Right lobe of liver (tissue), 6 donors: ENCODE measurements at regions not wholly inside any gene's neighbourhood (a gene's known extent, or its start where the extent isn't known, plus 50 kb on each side); places are given as distances from the start of the nearest gene placed in this dataset.

Experiments
- ATAC-seq, 4 donors: fragments of 200-7000 bp; cut with Tn5 transposase; one replicate each; pipeline ENCODE4 v1.9.1; 2020; ENCODE audit warnings: mild to moderate bottlenecking in 4 of 4, moderate library complexity in 4 of 4
- DNase-seq, 3 donors: peaks; one replicate each; pipeline ENCODE4 v3.0.0-alpha.2; 2020
- H3K27ac ChIP-seq, 3 donors: fragments of 200-600 bp; one replicate each; pipeline ENCODE4 v1.8.0; 2022
- H3K27me3 ChIP-seq, 2 donors: fragments of 200-600 bp; one replicate each; pipeline ENCODE4 v1.8.0; 2022
- H3K36me3 ChIP-seq, 4 donors: fragments of 200-600 bp; sonication (generic) in 1 of 4; one replicate each; pipeline versions ENCODE4 v1.5.1 to v1.8.0; 2017 to 2022; ENCODE audit warnings: control low read depth in 1 of 4
- H3K4me1 ChIP-seq, 4 donors: fragments of 200-600 bp; sonication (generic) in 1 of 4; one replicate each; pipeline versions ENCODE4 v1.5.1 to v1.8.0; 2017 to 2022; ENCODE audit warnings: control low read depth in 1 of 4
- H3K4me3 ChIP-seq, 3 donors: fragments of 200-600 bp; one replicate each; pipeline ENCODE4 v1.8.0; 2022
- H3K9me3 ChIP-seq, 4 donors: fragments of 200-600 bp; sonication (generic) in 1 of 4; one replicate each; pipeline versions ENCODE4 v1.5.1 to v1.8.0; 2017 to 2022; ENCODE audit warnings: control low read depth in 1 of 4
- POLR2A ChIP-seq: fragments of 450-650 bp; IDR thresholded peaks from one replicate; pipeline ENCODE4 v1.6.1; 2017; ENCODE audit warnings: antibody characterized with exemption, mild to moderate bottlenecking
- WGBS: methylation state at CpG from one replicate; pipeline ENCODE4 v1.1.6; 2018; ENCODE audit warnings: low coverage, low lambda C conversion rate; ENCODE audit not compliant: insufficient coverage; ENCODE audit errors: missing lambda C conversion rate; 5-methylcytosine and 5-hydroxymethylcytosine counted together
- intact Hi-C, 2 donors: fragments of 100-400 bp; cut with DNase I; formaldehyde crosslinking; loops; one replicate each; pipeline versions ENCODE4 v1.11.2 to v1.14.1; 2022
- TF ChIP-seq, protein P1 (sequence below), 4 donors: fragments of 200-600 bp in 3 of 4; fragments of 450-650 bp in 1 of 4; IDR thresholded peaks; one replicate each; pipeline versions ENCODE4 v1.5.1 to v1.8.0; 2016 to 2022; ENCODE audit warnings: antibody characterized with exemption in 4 of 4, mild to moderate bottlenecking in 2 of 4
- donor health status: DM: no; HTN: yes; CAD: no.
- donor health status: DM: no; HTN: no; CAD: no.
- donor health status: DM: no; HTN: no; CAD: no.
- donor health status: DM: no; HTN: yes; CAD: no.
- donor health status: DM: no; HTN: yes; CAD: no.

GRCh38 chr20:60137657-60138245 is 179.5 kb downstream of the CDH26 start:
- WGBS, result 19% methylated on average over 3 of the region's 3 CpGs
- Histone ChIP-seq H3K4me1 (peaks cover 0 to 13% (median 0%) of the 10 kb centered on the region in 4 donors), H3K9me3 (no peaks in the 10 kb centered on the region), H3K36me3 (no peaks in the 10 kb centered on the region), H3K27ac (peak overlapping the region in 2 of 3 donors; percentile 4 to 14), H3K4me3 (peak overlapping the region; percentile 31 to 51 (median 42)), H3K27me3 (no peaks in the 10 kb centered on the region)
- TF ChIP-seq POLR2A, result no peak
- TF ChIP-seq, protein P1, sequence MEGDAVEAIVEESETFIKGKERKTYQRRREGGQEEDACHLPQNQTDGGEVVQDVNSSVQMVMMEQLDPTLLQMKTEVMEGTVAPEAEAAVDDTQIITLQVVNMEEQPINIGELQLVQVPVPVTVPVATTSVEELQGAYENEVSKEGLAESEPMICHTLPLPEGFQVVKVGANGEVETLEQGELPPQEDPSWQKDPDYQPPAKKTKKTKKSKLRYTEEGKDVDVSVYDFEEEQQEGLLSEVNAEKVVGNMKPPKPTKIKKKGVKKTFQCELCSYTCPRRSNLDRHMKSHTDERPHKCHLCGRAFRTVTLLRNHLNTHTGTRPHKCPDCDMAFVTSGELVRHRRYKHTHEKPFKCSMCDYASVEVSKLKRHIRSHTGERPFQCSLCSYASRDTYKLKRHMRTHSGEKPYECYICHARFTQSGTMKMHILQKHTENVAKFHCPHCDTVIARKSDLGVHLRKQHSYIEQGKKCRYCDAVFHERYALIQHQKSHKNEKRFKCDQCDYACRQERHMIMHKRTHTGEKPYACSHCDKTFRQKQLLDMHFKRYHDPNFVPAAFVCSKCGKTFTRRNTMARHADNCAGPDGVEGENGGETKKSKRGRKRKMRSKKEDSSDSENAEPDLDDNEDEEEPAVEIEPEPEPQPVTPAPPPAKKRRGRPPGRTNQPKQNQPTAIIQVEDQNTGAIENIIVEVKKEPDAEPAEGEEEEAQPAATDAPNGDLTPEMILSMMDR (IDR thresholded peaks at IDR 0.05), result peak; percentile 62 to 73 (median 68)
- ATAC-seq, result peak; percentile 74 to 84 (median 76)
- intact Hi-C loops, result no loop called here
- no peak for DNase-seq

- peaks cover 0 to 6% (median 0%) of the 10 kb centered on the region in 4 donors for H3K4me1 ChIP-seq
- peak overlapping the region; percentile 31 to 51 (median 42) for H3K4me3 ChIP-seq
- ATAC-seq, result peak; percentile 60 to 80 (median 78)
- no peaks in the 10 kb centered on the region for H3K36me3 ChIP-seq
- peak; percentile 58 to 76 (median 71) for DNase-seq
- H3K27ac ChIP-seq, result peak overlapping the region in 2 of 3 donors; percentile 4 to 14
- no peaks in the 10 kb centered on the region for H3K9me3 ChIP-seq
- intact Hi-C loops, result no loop called here
- no peaks in the 10 kb centered on the region for H3K27me3 ChIP-seq
- 59% methylated on average over 21 of the region's 39 CpGs for WGBS
- TF ChIP-seq, protein P1 (IDR thresholded peaks at IDR 0.05), result no peak
- TF ChIP-seq POLR2A, result peak; percentile 41
These were observed 180.3 kb downstream of the CDH26 start for GRCh38 chr20:60138256-60139220.

DNA sequence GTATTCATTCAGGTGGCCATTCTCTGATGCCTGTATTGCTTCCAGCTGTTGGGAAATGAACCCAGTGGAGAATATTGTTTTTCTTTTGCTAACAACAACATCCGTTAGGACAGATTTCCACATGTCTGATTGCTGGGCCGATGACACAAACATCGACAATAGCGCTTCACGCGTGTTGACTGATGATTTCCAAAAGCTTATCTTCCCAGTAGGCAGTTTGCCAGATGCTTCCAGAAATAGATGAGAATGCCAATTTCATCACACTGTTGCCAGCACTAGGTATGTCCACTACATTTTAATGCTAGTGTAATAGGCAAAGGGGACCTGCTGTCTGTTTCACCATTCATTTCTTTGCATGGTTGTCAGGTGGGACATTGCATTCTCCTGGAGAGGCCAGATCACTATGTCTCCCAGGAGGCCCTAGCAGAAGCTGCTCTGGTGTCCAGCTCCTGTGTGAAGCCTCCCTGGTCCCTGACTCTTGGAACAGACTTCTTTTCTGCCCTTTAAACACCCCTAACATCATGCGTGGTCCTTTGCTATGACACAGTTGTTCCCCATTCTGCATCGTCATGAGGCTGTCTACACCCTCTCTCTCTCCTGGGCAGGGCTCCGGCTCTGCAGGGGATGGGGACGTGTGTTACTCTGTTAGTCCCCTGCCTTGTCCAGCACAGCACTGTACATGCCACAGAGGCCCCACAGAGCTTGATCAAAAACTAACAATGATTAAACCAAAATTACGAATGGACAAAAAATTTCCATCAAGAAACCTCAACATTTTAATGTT is 181.6 kb downstream of the CDH26 start:
- H3K9me3 ChIP-seq, result no peaks in the 10 kb centered on the region
- H3K27ac ChIP-seq, result no peak overlapping the region
- ATAC-seq, result peak in 3 of 4 donors; percentile 15 to 69 (median 66)
- H3K36me3 ChIP-seq, result no peaks in the 10 kb centered on the region
- peaks cover 0 to 6% (median 0%) of the 10 kb centered on the region in 4 donors for H3K4me1 ChIP-seq
- H3K27me3 ChIP-seq, result no peaks in the 10 kb centered on the region
- WGBS, result 38% methylated on average over 11 of the region's 11 CpGs
- no peak overlapping the region for H3K4me3 ChIP-seq
- DNase-seq, result no peak
- no peak for TF ChIP-seq POLR2A
- TF ChIP-seq, protein P1 (IDR thresholded peaks at IDR 0.05), result no peak
- intact Hi-C loops, result no loop called here

GRCh38 chr20:60142587-60142986 is 184.4 kb downstream of the CDH26 start:
- ATAC-seq (no peak), DNase-seq (no peak)
- Histone ChIP-seq H3K4me3 (no peak overlapping the region), H3K27ac (no peak overlapping the region), H3K9me3 (no peaks in the 10 kb centered on the region), H3K4me1 (peaks cover 0 to 6% (median 0%) of the 10 kb centered on the region in 4 donors), H3K36me3 (no peaks in the 10 kb centered on the region), H3K27me3 (no peaks in the 10 kb centered on the region)
- WGBS, result 21% methylated on average over 1 of the region's 1 CpG
- intact Hi-C loops, result no loop called here
- TF ChIP-seq POLR2A, result no peak
- TF ChIP-seq, protein P1 (IDR thresholded peaks at IDR 0.05), result no peak
